ENCODE measurements at regions not wholly inside any gene's neighbourhood (a gene's known extent, or its start where the extent isn't known, plus 50 kb on each side); places are given as distances from the start of the nearest gene placed in this dataset.
A peak's percentile ranks its signal among the peaks of the same experiment; 100 is the strongest.

DNA sequence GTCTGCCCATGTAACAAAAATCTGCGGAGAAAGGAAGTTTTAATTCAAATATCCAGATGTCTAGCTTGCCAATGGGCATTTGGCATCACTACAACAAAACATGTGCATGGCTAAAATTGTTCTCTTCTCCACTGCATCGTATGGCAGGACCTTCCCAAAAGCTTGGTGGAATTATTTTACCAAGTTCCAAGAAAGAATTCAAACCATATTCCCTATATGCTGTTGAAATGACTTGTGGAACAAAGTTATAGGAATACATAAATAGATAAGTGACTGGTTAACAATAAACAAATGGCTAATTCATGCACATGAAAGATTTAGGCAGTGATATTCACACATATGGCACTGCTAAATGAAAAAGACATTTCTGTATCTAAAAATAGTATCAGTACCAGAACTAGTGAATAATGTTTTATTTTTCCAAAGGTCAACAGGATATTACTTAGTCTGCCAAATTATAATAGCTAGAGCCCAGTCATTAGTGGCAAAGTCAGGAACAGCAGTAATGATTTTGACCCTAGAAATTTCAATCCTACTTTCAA lies 425.4 kb upstream of the VRK2 start:
- H3K27me3 ChIP-seq (ENCODE audit: control insufficient read depth, insufficient read depth, low read length): no peaks in the 10 kb centered on the region
- TF ChIP-seq, protein P1, sequence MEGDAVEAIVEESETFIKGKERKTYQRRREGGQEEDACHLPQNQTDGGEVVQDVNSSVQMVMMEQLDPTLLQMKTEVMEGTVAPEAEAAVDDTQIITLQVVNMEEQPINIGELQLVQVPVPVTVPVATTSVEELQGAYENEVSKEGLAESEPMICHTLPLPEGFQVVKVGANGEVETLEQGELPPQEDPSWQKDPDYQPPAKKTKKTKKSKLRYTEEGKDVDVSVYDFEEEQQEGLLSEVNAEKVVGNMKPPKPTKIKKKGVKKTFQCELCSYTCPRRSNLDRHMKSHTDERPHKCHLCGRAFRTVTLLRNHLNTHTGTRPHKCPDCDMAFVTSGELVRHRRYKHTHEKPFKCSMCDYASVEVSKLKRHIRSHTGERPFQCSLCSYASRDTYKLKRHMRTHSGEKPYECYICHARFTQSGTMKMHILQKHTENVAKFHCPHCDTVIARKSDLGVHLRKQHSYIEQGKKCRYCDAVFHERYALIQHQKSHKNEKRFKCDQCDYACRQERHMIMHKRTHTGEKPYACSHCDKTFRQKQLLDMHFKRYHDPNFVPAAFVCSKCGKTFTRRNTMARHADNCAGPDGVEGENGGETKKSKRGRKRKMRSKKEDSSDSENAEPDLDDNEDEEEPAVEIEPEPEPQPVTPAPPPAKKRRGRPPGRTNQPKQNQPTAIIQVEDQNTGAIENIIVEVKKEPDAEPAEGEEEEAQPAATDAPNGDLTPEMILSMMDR (IDR thresholded peaks at IDR 0.05; ENCODE audit: insufficient read depth, low read length, severe bottlenecking): no peak
- DNase-seq (ENCODE audit: low read depth) (no peak), FAIRE-seq (no peak)
- no peak overlapping the region for H3K4me3 ChIP-seq (ENCODE audit: low read depth, low read length)
- H3K36me3 ChIP-seq (ENCODE audit: control insufficient read depth, insufficient read depth, low read length): no peaks in the 10 kb centered on the region

DNA sequence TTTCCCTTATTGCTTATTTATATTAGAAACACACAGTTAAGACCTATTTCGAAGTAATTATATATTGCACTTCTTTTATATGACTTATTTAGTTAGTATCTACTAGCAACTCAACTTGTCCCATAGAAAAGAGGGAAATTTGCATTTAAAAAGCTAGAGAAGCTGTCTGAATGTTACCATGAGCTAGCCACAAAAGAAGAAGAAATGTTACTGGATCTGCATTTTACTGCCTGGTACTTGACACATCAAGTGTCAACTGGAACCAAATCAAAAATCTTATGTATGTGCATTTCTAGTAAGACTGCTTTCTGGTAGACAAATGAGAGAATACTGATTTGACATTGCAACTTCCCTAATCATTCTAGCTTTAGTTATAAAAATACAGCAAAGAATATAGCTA lies 424.6 kb upstream of the VRK2 start:
- FAIRE-seq (no peak), DNase-seq (ENCODE audit: low read depth) (no peak)
- Histone ChIP-seq H3K36me3 (ENCODE audit: control insufficient read depth, insufficient read depth, low read length) (no peaks in the 10 kb centered on the region), H3K27me3 (ENCODE audit: control insufficient read depth, insufficient read depth, low read length) (no peaks in the 10 kb centered on the region), H3K4me3 (ENCODE audit: low read depth, low read length) (no peak overlapping the region)
- TF ChIP-seq, protein P1 (IDR thresholded peaks at IDR 0.05; ENCODE audit: insufficient read depth, low read length, severe bottlenecking): no peak

DNA sequence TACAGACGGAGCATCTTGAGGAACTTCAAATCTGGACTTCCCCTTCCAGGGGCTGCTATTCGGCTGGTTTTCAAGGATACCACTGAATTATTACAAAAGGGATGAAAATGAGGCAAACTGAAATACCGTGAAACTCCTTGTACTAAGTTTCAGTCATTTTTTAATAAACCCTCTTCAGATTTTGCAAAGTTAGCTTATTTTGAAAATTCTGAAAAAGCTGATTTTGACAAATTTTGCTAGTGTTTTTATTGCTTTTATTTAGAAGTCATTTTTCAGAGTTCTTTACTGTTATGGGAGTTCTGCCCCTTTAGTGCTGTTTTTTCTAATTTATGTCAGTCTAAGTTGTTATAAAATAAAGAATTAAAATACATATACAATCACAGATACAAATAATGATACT lies 390.4 kb upstream of the VRK2 start:
- TF ChIP-seq, protein P1 (IDR thresholded peaks at IDR 0.05; ENCODE audit: insufficient read depth, low read length, severe bottlenecking): no peak
- Histone ChIP-seq H3K36me3 (ENCODE audit: control insufficient read depth, insufficient read depth, low read length) (no peaks in the 10 kb centered on the region), H3K27me3 (ENCODE audit: control insufficient read depth, insufficient read depth, low read length) (no peaks in the 10 kb centered on the region), H3K4me3 (ENCODE audit: low read depth, low read length) (no peak overlapping the region)
- DNase-seq (ENCODE audit: low read depth): no peak
- no peak for FAIRE-seq

DNA sequence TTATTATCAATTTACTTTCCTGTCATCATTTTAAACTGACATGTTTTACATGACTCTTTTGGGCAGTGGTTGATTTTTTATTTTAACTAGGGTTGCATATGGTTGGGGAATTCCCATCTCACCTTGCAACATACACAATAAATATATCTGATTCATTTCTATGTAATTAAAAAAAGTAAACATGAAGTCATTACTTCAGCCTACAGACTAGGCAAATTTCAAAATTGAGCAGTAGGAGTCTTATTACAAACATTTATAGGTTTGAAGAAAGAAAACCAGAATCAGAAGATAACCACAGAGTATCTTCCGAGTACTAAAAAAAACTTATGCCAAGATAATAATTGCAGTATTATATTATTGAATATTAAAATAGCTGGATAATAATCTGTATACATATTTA lies 377.0 kb upstream of the VRK2 start:
- TF ChIP-seq, protein P1 (IDR thresholded peaks at IDR 0.05; ENCODE audit: insufficient read depth, low read length, severe bottlenecking): no peak
- Histone ChIP-seq H3K4me3 (ENCODE audit: low read depth, low read length) (no peak overlapping the region), H3K36me3 (ENCODE audit: control insufficient read depth, insufficient read depth, low read length) (no peaks in the 10 kb centered on the region), H3K27me3 (ENCODE audit: control insufficient read depth, insufficient read depth, low read length) (no peaks in the 10 kb centered on the region)
- peak; percentile 29 for DNase-seq (ENCODE audit: low read depth)
- no peak for FAIRE-seq

DNA sequence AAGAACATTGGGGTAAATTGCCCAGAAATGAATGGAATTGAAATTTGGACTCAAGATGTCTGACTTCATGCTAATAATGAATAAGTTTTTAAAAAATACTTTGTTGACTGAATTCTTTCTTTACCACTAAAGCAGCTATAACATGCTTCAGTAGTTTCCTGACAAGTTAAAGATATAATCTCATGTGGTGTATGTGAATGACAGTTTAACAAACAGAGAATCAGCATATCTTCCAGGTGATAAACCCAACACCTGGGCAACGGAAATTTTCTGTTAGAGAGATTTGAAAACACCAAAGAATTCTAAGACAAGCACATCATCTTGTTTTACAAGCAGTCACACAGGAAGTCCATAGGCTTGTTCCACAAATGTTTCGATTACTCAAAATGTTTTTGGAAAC lies 372.6 kb upstream of the VRK2 start:
- TF ChIP-seq, protein P1 (IDR thresholded peaks at IDR 0.05; ENCODE audit: insufficient read depth, low read length, severe bottlenecking): no peak
- no peak overlapping the region for H3K4me3 ChIP-seq (ENCODE audit: low read depth, low read length)
- DNase-seq (ENCODE audit: low read depth): no peak
- no peak for FAIRE-seq
- no peaks in the 10 kb centered on the region for H3K27me3 ChIP-seq (ENCODE audit: control insufficient read depth, insufficient read depth, low read length)
- no peaks in the 10 kb centered on the region for H3K36me3 ChIP-seq (ENCODE audit: control insufficient read depth, insufficient read depth, low read length)

DNA sequence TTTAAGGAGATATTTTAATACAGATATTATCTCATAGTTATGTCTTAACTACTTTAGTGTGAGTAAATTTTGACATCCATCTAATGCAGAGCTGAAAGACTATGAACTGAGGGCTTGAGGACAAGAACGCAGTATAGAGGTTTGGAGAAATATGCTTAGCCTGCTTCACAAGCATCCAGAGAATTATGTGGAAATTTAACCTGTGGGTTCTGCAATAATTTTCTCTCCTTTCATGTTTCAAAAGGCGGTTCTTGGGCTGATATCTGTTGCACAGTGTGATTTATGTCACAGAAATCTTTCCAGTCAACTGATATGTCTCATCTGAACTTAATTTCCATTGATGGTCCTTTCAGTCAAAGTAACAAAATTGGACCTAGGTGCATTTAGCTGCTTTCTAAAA lies 371.9 kb upstream of the VRK2 start:
- DNase-seq (ENCODE audit: low read depth): no peak
- Histone ChIP-seq H3K27me3 (ENCODE audit: control insufficient read depth, insufficient read depth, low read length) (no peaks in the 10 kb centered on the region), H3K4me3 (ENCODE audit: low read depth, low read length) (no peak overlapping the region), H3K36me3 (ENCODE audit: control insufficient read depth, insufficient read depth, low read length) (no peaks in the 10 kb centered on the region)
- no peak for FAIRE-seq
- TF ChIP-seq, protein P1 (IDR thresholded peaks at IDR 0.05; ENCODE audit: insufficient read depth, low read length, severe bottlenecking): no peak
